Stomach (tissue), 8 donors: ENCODE measurements at regions not wholly inside any gene's neighbourhood (a gene's known extent, or its start where the extent isn't known, plus 50 kb on each side); places are given as distances from the start of the nearest gene placed in this dataset.

ENCODE experiments used
- DNase-seq, 2 donors: peaks; one replicate each; pipeline versions ENCODE4 v3.0.0 to v3.0.0-alpha.2; 2013 to 2019
- H3K27ac ChIP-seq, 5 donors: fragments of 200-600 bp in 4 of 5; sonication (generic) in 4 of 5; one replicate each; pipeline ENCODE4 v1.5.1; 2013 to 2019; ENCODE audit warnings: mild to moderate bottlenecking in 1 of 5, moderate library complexity in 1 of 5
- H3K27me3 ChIP-seq, 3 donors: fragments of 200-600 bp; sonication (generic); one replicate each; pipeline ENCODE4 v1.5.1; 2017 to 2019; ENCODE audit warnings: mixed run types in 1 of 3
- H3K36me3 ChIP-seq, 4 donors: fragments of 200-600 bp; sonication (generic); 1 replicate in 3 of 4; 2 replicates in 1 of 4; pipeline ENCODE4 v1.5.1; 2016 to 2019
- H3K4me1 ChIP-seq, 4 donors: fragments of 200-600 bp; sonication (generic); one replicate each; pipeline ENCODE4 v1.5.1; 2016 to 2019
- H3K4me3 ChIP-seq, 4 donors: fragments of 200-600 bp; sonication (generic) in 3 of 4; one replicate each; pipeline ENCODE4 v1.5.1; 2016 to 2019; ENCODE audit warnings: mild to moderate bottlenecking in 1 of 4
- H3K9me3 ChIP-seq, 4 donors: fragments of 200-600 bp; sonication (generic); one replicate each; pipeline ENCODE4 v1.5.1; 2016 to 2019
- CTCF ChIP-seq, 7 experiments: fragments of 450-650 bp in 4 of 7; fragments of 200-600 bp in 3 of 7; sonication (generic) in 3 of 7; IDR thresholded peaks; one replicate each; pipeline ENCODE4 v1.5.1; 2016 to 2019; ENCODE audit warnings: antibody characterized with exemption in 7 of 7, control low read depth in 2 of 7, mild to moderate bottlenecking in 1 of 7
- EP300 ChIP-seq: sonication (generic); formaldehyde crosslinking; IDR thresholded peaks from one replicate; pipeline ENCODE4 v1.6.1; 2017; ENCODE audit warnings: antibody characterized with exemption
- POLR2A ChIP-seq, 4 donors: fragments of 450-650 bp; IDR thresholded peaks; one replicate each; pipeline ENCODE4 v1.6.1; 2016; ENCODE audit warnings: antibody characterized with exemption in 4 of 4, control low read depth in 2 of 4, mild to moderate bottlenecking in 1 of 4, moderate library complexity in 1 of 4
- POLR2AphosphoS5 ChIP-seq, 3 donors: sonication (generic); formaldehyde crosslinking; IDR thresholded peaks; one replicate each; pipeline ENCODE4 v1.6.1; 2016; ENCODE audit warnings: antibody characterized with exemption in 3 of 3
- WGBS, 5 donors: extraction: QIAGEN DNeasy Blood & Tissue Kit in 3 of 5; methylation state at CpG; one replicate each; pipeline versions ENCODE4 v1.1.5 to v1.1.7; 2013 to 2018; 5-methylcytosine and 5-hydroxymethylcytosine counted together
- intact Hi-C: fragments of 100-400 bp; cut with DNase I; formaldehyde crosslinking; loops from one replicate; pipeline ENCODE4 v1.15.1; 2023; ENCODE audit warnings: low total_unique reads
- donor health status: healthy with polysubstance abuse.
- donor health status: Bipolar disorder and iron deficiency.
- donor health status: healthy.

- Histone ChIP-seq H3K4me1 (peaks cover 0 to 5% (median 0%) of the 10 kb centered on the region in 4 donors), H3K9me3 (no peaks in the 10 kb centered on the region), H3K27me3 (no peaks in the 10 kb centered on the region), H3K36me3 (no peaks in the 10 kb centered on the region), H3K4me3 (no peak overlapping the region), H3K27ac (no peak overlapping the region)
- intact Hi-C loops, result no loop called here
- no peak for DNase-seq
- WGBS, 5 donors, result 55 to 89% (median 78%) methylated on average over 1 of the region's 1 CpG
- no peak for TF ChIP-seq POLR2AphosphoS5 (IDR thresholded peaks at IDR 0.05)
Measured at GRCh38 chr1:224492015-224492414, 57.4 kb upstream of the WDR26 start.

- WGBS, 5 donors, result 87 to 95% (median 89%) methylated on average over 2 of the region's 2 CpGs
- H3K27ac ChIP-seq, result no peak overlapping the region
- DNase-seq, result no peak
Measured at GRCh38 chr1:224492632-224493031, 58.0 kb upstream of the WDR26 start.

GRCh38 chr1:224493269-224493668, 58.7 kb upstream of the WDR26 start:
- intact Hi-C loops, result no loop called here
- DNase-seq, result no peak
- no peak overlapping the region for H3K4me3 ChIP-seq
- H3K36me3 ChIP-seq, result no peaks in the 10 kb centered on the region
- TF ChIP-seq CTCF (IDR thresholded peaks at IDR 0.05) (no peak), EP300 (no peak), POLR2A (IDR thresholded peaks at IDR 0.05) (no peak), POLR2AphosphoS5 (IDR thresholded peaks at IDR 0.05) (no peak)
- no peaks in the 10 kb centered on the region for H3K9me3 ChIP-seq
- 26 to 39% (median 36%) methylated on average over 4 of the region's 4 CpGs for WGBS, 5 donors
- H3K4me1 ChIP-seq, result peaks cover 6 to 10% (median 8%) of the 10 kb centered on the region in 4 donors
- no peak overlapping the region for H3K27ac ChIP-seq
- H3K27me3 ChIP-seq, result no peaks in the 10 kb centered on the region

More at GRCh38 chr1:224492632-224493031, 58.0 kb upstream of the WDR26 start:
- Histone ChIP-seq H3K9me3 (no peaks in the 10 kb centered on the region), H3K27me3 (no peaks in the 10 kb centered on the region), H3K36me3 (no peaks in the 10 kb centered on the region), H3K4me3 (no peak overlapping the region), H3K4me1 (peaks cover 0 to 5% (median 3%) of the 10 kb centered on the region in 4 donors)
- intact Hi-C loops, result no loop called here
- TF ChIP-seq POLR2A (IDR thresholded peaks at IDR 0.05), result no peak
- TF ChIP-seq POLR2AphosphoS5 (IDR thresholded peaks at IDR 0.05), result no peak
- TF ChIP-seq EP300, result no peak
- TF ChIP-seq CTCF (IDR thresholded peaks at IDR 0.05), result no peak

GRCh38 chr1:224494343-224494742, 59.7 kb upstream of the WDR26 start:
- no peak overlapping the region for H3K27ac ChIP-seq
- no peaks in the 10 kb centered on the region for H3K27me3 ChIP-seq
- intact Hi-C loops, result no loop called here
- no peak overlapping the region for H3K4me3 ChIP-seq
- H3K9me3 ChIP-seq, result no peaks in the 10 kb centered on the region
- no peak for TF ChIP-seq EP300
- TF ChIP-seq POLR2AphosphoS5 (IDR thresholded peaks at IDR 0.05), result no peak
- TF ChIP-seq POLR2A (IDR thresholded peaks at IDR 0.05), result no peak
- 52 to 85% (median 74%) methylated on average over 2 of the region's 2 CpGs for WGBS, 5 donors
- DNase-seq, result no peak
- H3K36me3 ChIP-seq, result no peaks in the 10 kb centered on the region
- peaks cover 16 to 21% (median 18%) of the 10 kb centered on the region in 4 donors for H3K4me1 ChIP-seq

- H3K4me3 ChIP-seq, result no peak overlapping the region
- 76 to 88% (median 80%) methylated on average over 5 of the region's 5 CpGs for whole genome bisulfite sequencing, 5 donors
- peaks cover 16 to 24% (median 18%) of the 10 kb centered on the region in 4 donors for H3K4me1 ChIP-seq
- TF ChIP-seq POLR2AphosphoS5 (IDR thresholded peaks at IDR 0.05) (no peak), EP300 (no peak), CTCF (IDR thresholded peaks at IDR 0.05) (no peak), POLR2A (IDR thresholded peaks at IDR 0.05) (no peak)
- intact Hi-C loops, result no loop called here
- H3K9me3 ChIP-seq, result no peaks in the 10 kb centered on the region
- no peak overlapping the region for H3K27ac ChIP-seq
- DNase-seq, result no peak
- no peaks in the 10 kb centered on the region for H3K27me3 ChIP-seq
- H3K36me3 ChIP-seq, result no peaks in the 10 kb centered on the region
Measured at GRCh38 chr1:224495866-224496265, 61.3 kb upstream of the WDR26 start.
